ENCODE measurements at regions not wholly inside any gene's neighbourhood (a gene's known extent, or its start where the extent isn't known, plus 50 kb on each side); places are given as distances from the start of the nearest gene placed in this dataset.

DNA sequence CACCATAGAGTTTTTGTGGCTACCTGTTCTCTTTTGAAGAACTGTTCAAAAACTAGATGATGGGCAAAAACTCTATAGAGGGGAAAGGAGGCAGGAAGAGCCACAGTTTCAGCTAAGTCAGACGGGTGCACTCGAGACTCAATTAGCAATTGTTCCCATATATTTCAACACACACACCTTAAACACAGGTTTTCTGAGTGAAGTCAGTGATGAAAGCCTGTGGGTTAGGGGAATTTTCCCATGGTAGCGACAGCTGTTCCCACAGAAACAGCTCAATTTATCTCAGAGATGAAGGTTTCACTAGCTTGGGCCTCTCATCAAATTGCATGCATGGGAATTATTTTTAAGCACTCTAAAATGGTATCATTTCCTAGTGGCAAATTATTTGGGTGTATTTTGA is 143.4 kb downstream of the ZIC5 start:
- ChIA-PET CTCF (no interaction called here), POLR2A (no interaction called here)
- no peak for DNase-seq (ENCODE audit: extremely low spot score)
- TF ChIP-seq ARNT (IDR thresholded peaks at IDR 0.05), result no peak
- no peak for TF ChIP-seq SUZ12 (IDR thresholded peaks at IDR 0.05)
- TF ChIP-seq PKNOX1 (IDR thresholded peaks at IDR 0.05), result no peak
- TF ChIP-seq FOXK2 (IDR thresholded peaks at IDR 0.05), result no peak
- TF ChIP-seq L3MBTL2 (conservative IDR thresholded peaks at IDR 0.05), result no peak
- no peak for TF ChIP-seq TARDBP (IDR thresholded peaks at IDR 0.05)
- no peak for TF ChIP-seq NFRKB (IDR thresholded peaks at IDR 0.05)
- TF ChIP-seq HDGF (IDR thresholded peaks at IDR 0.05; ENCODE audit: borderline replicate concordance), result no peak
- no peak for TF ChIP-seq ELF4 (IDR thresholded peaks at IDR 0.05)
- TF ChIP-seq CTBP1 (IDR thresholded peaks at IDR 0.05; ENCODE audit: borderline replicate concordance), result no peak
- TF ChIP-seq ZNF384 (IDR thresholded peaks at IDR 0.05), result no peak
- TF ChIP-seq LEF1 (IDR thresholded peaks at IDR 0.05; ENCODE audit: borderline replicate concordance), result no peak
- no peak for TF ChIP-seq BHLHE40 (IDR thresholded peaks at IDR 0.05; ENCODE audit: borderline replicate concordance)
- TF ChIP-seq SP1 (IDR thresholded peaks at IDR 0.05), result no peak
- no peak for TF ChIP-seq FOXA1 (IDR thresholded peaks at IDR 0.05)
- no peak for TF ChIP-seq FOXM1 (IDR thresholded peaks at IDR 0.05; ENCODE audit: borderline replicate concordance)

DNA sequence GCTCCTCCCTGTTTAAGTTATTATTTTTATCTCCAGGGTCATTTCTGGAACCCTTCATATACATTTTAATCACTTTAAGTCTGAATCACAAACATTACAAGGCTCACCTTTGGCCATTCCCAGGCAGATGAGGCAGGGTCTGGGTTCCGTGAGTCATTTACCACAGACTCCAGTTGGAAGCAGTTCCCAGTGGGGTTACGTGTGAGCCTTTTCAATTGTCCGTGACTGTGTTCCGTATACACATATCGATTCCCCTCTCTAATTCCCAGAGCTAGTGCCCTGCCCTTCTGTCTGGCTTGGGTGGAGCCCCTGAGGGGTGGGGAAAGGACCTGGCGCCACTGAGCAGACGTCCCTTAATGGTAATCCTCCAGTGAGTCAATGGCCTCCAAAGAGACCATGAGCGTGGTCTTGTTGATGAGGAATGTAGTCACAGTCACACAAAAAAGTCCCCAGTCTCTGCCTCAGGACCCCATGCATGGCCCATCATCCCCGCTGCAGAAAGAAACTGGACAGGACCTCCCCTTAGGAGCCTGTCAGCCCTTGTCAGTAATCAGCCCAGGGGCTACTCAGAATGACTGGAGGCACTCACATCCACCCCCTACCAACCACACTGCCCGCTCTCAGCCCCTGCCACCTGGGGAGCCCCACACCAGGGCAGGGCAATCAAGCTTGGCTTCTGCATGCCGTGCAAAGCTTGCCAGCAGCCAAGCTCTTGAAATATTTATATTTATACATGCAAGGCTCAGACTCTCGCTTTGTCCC is 144.4 kb downstream of the ZIC5 start:
- POLR2A ChIA-PET, result no interaction called here

DNA sequence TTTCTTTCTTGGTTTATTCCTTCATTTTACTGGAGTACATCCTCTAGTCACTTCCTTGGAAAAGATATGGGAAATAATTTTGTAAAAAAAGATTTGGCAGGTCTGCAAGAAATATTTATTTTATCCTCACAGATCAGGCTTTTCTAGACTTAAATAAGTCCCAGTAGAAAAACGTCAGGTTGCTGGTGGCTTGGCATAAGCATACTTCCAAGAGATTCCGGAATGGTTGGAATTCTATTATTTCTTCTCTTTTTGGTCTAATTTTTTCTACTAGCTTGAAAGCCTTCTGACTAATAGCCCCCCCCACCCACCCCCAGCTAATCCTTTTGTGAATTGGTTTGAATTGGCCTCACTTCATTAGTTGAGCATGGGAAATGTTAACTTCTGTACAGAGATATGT is 147.6 kb downstream of the ZIC5 start:
- ChIA-PET POLR2A (no interaction called here), CTCF (no interaction called here)
- no peak for DNase-seq (ENCODE audit: extremely low spot score)
- no peak for TF ChIP-seq TARDBP (IDR thresholded peaks at IDR 0.05)
- no peak for TF ChIP-seq L3MBTL2 (conservative IDR thresholded peaks at IDR 0.05)
- TF ChIP-seq CTBP1 (IDR thresholded peaks at IDR 0.05; ENCODE audit: borderline replicate concordance), result no peak
- no peak for TF ChIP-seq SP1 (IDR thresholded peaks at IDR 0.05)
- no peak for TF ChIP-seq SUZ12 (IDR thresholded peaks at IDR 0.05)
- no peak for TF ChIP-seq LEF1 (IDR thresholded peaks at IDR 0.05; ENCODE audit: borderline replicate concordance)
- no peak for TF ChIP-seq BHLHE40 (IDR thresholded peaks at IDR 0.05; ENCODE audit: borderline replicate concordance)
- TF ChIP-seq FOXK2 (IDR thresholded peaks at IDR 0.05), result no peak
- TF ChIP-seq FOXM1 (IDR thresholded peaks at IDR 0.05; ENCODE audit: borderline replicate concordance), result no peak
- TF ChIP-seq ZNF384 (IDR thresholded peaks at IDR 0.05), result no peak
- TF ChIP-seq ELF4 (IDR thresholded peaks at IDR 0.05), result no peak
- TF ChIP-seq HDGF (IDR thresholded peaks at IDR 0.05; ENCODE audit: borderline replicate concordance), result no peak
- no peak for TF ChIP-seq PKNOX1 (IDR thresholded peaks at IDR 0.05)
- no peak for TF ChIP-seq FOXA1 (IDR thresholded peaks at IDR 0.05)
- no peak for TF ChIP-seq NFRKB (IDR thresholded peaks at IDR 0.05)
- TF ChIP-seq ARNT (IDR thresholded peaks at IDR 0.05), result no peak

More for the DNA sequence above, 144.4 kb downstream of the ZIC5 start:
- no peak for TF ChIP-seq ARNT (IDR thresholded peaks at IDR 0.05)
- no peak for TF ChIP-seq TARDBP (IDR thresholded peaks at IDR 0.05)
- TF ChIP-seq ZNF384 (IDR thresholded peaks at IDR 0.05), result no peak
- no peak for TF ChIP-seq HDGF (IDR thresholded peaks at IDR 0.05; ENCODE audit: borderline replicate concordance)
- no peak for TF ChIP-seq L3MBTL2 (conservative IDR thresholded peaks at IDR 0.05)
- no peak for TF ChIP-seq FOXM1 (IDR thresholded peaks at IDR 0.05; ENCODE audit: borderline replicate concordance)
- TF ChIP-seq FOXK2 (IDR thresholded peaks at IDR 0.05), result no peak
- no peak for TF ChIP-seq CTBP1 (IDR thresholded peaks at IDR 0.05; ENCODE audit: borderline replicate concordance)
- TF ChIP-seq BHLHE40 (IDR thresholded peaks at IDR 0.05; ENCODE audit: borderline replicate concordance), result no peak
- TF ChIP-seq FOXA1 (IDR thresholded peaks at IDR 0.05), result no peak
- TF ChIP-seq SUZ12 (IDR thresholded peaks at IDR 0.05), result no peak
- no peak for TF ChIP-seq NFRKB (IDR thresholded peaks at IDR 0.05)
- no peak for DNase-seq (ENCODE audit: extremely low spot score)
- CTCF ChIA-PET, result no interaction called here

- POLR2A ChIA-PET, result no interaction called here
- DNase-seq (ENCODE audit: extremely low spot score), result no peak
- CTCF ChIA-PET, result no interaction called here
- TF ChIP-seq ELF4 (IDR thresholded peaks at IDR 0.05), result no peak
- TF ChIP-seq NFRKB (IDR thresholded peaks at IDR 0.05), result no peak
- no peak for TF ChIP-seq SUZ12 (IDR thresholded peaks at IDR 0.05)
- no peak for TF ChIP-seq FOXA1 (IDR thresholded peaks at IDR 0.05)
- no peak for TF ChIP-seq ARNT (IDR thresholded peaks at IDR 0.05)
- no peak for TF ChIP-seq L3MBTL2 (conservative IDR thresholded peaks at IDR 0.05)
- TF ChIP-seq ZNF384 (IDR thresholded peaks at IDR 0.05), result no peak
- no peak for TF ChIP-seq PKNOX1 (IDR thresholded peaks at IDR 0.05)
- TF ChIP-seq FOXM1 (IDR thresholded peaks at IDR 0.05; ENCODE audit: borderline replicate concordance), result no peak
- TF ChIP-seq SP1 (IDR thresholded peaks at IDR 0.05), result no peak
- TF ChIP-seq BHLHE40 (IDR thresholded peaks at IDR 0.05; ENCODE audit: borderline replicate concordance), result no peak
- no peak for TF ChIP-seq CTBP1 (IDR thresholded peaks at IDR 0.05; ENCODE audit: borderline replicate concordance)
- TF ChIP-seq LEF1 (IDR thresholded peaks at IDR 0.05; ENCODE audit: borderline replicate concordance), result no peak
- TF ChIP-seq TARDBP (IDR thresholded peaks at IDR 0.05), result no peak
Observed at GRCh38 chr13:99822820-99823219, 148.7 kb downstream of the ZIC5 start.

DNA sequence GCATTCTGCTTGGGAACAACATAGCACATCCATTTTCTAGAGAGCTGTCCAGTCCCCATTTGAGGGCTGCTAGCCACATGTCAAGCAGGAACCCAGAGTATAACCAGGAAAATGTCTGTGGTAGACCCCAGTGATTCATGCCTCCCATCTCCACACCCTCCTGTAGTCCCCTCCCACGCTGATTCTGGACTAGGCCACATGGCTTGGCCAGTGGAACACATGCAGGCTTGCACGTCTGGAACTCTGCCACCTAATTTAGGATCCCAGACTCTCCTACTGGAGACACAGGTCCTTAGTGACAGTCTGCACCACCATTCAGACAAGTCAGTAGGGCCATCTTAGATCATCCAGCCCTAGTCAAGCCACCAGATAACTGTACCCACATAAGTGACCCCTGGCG is 149.8 kb downstream of the ZIC5 start:
- ChIA-PET POLR2A (no interaction called here), CTCF (no interaction called here)
- TF ChIP-seq PKNOX1 (IDR thresholded peaks at IDR 0.05) (no peak), LEF1 (IDR thresholded peaks at IDR 0.05; ENCODE audit: borderline replicate concordance) (no peak), FOXA1 (IDR thresholded peaks at IDR 0.05) (no peak), L3MBTL2 (conservative IDR thresholded peaks at IDR 0.05) (no peak), SP1 (IDR thresholded peaks at IDR 0.05) (no peak), CTBP1 (IDR thresholded peaks at IDR 0.05; ENCODE audit: borderline replicate concordance) (no peak), FOXM1 (IDR thresholded peaks at IDR 0.05; ENCODE audit: borderline replicate concordance) (no peak), FOXK2 (IDR thresholded peaks at IDR 0.05) (no peak), HDGF (IDR thresholded peaks at IDR 0.05; ENCODE audit: borderline replicate concordance) (no peak), NFRKB (IDR thresholded peaks at IDR 0.05) (no peak), ZNF384 (IDR thresholded peaks at IDR 0.05) (no peak), ELF4 (IDR thresholded peaks at IDR 0.05) (no peak), BHLHE40 (IDR thresholded peaks at IDR 0.05; ENCODE audit: borderline replicate concordance) (no peak), SUZ12 (IDR thresholded peaks at IDR 0.05) (no peak), TARDBP (IDR thresholded peaks at IDR 0.05) (no peak), ARNT (IDR thresholded peaks at IDR 0.05) (no peak)
- DNase-seq (ENCODE audit: extremely low spot score), result no peak

Measured in HEK293T (cell line).